ENCODE measurements at regions not wholly inside any gene's neighbourhood (a gene's known extent, or its start where the extent isn't known, plus 50 kb on each side); places are given as distances from the start of the nearest gene placed in this dataset.

- Histone ChIP-seq H3K9ac (ENCODE audit: low read depth, low read length) (no peak overlapping the region), H3K79me2 (ENCODE audit: insufficient read depth, low read length) (no peaks in the 10 kb centered on the region), H4K20me1 (ENCODE audit: insufficient read depth, low read length) (0 out of 2 replicates have a peak, but pooled peaks cover 7% of the 10 kb centered on the region), H3K4me2 (ENCODE audit: insufficient read depth, low read length) (no peak overlapping the region), H3K9me3 (ENCODE audit: insufficient read depth, low read length, severe bottlenecking) (no peaks in the 10 kb centered on the region), H3K27me3 (ENCODE audit: insufficient read depth, low read length, poor library complexity) (peaks cover 25% of the 10 kb centered on the region), H3K4me1 (ENCODE audit: insufficient read depth, low read length) (no peaks in the 10 kb centered on the region), H2AFZ (ENCODE audit: low read depth, low read length) (no peak overlapping the region), H3K27ac (ENCODE audit: low read length) (no peak overlapping the region), H3K4me3 (ENCODE audit: low read depth in 1 of 2, low read length in 2 of 2) (no peak overlapping the region), H3K36me3 (ENCODE audit: insufficient read depth, low read length) (no peaks in the 10 kb centered on the region)
- DNase-seq = no peak
- TF ChIP-seq EZH2 (IDR thresholded peaks at IDR 0.05; ENCODE audit: borderline replicate concordance, low read depth, low read length, severe bottlenecking) (no peak), CTCF (IDR thresholded peaks at IDR 0.05; ENCODE audit: borderline replicate concordance, extremely low read depth, low read length, poor library complexity, severe bottlenecking) (no peak)
- ATAC-seq (ENCODE audit: insufficient read depth, low read depth) = no peak
Observed at GRCh38 chr5:135697251-135697958, 118.6 kb upstream of the CXCL14 start.

DNA sequence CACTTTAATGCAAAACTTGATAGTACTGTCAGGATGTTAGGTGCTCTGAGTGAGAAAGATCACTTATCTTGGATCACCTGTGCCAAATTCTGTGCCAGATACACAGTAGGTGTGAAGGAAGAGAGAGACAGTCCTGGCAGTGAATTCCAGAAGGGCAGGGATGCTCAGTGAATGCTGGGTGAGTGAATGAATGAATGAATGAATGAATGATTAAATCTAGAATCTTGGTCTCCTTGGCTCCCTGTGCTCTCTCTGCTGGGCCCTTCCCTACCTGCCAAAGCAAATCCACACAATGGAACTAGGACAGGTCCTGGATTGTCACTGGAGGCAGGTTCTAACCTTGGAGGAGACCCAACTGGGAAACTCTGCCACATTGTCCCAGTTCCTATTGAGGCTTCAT is 117.5 kb upstream of the CXCL14 start:
- Histone ChIP-seq H3K36me3 (ENCODE audit: insufficient read depth, low read length) (no peaks in the 10 kb centered on the region), H4K20me1 (ENCODE audit: insufficient read depth, low read length) (0 out of 2 replicates have a peak, but pooled peaks cover 7% of the 10 kb centered on the region), H3K4me3 (ENCODE audit: low read depth in 1 of 2, low read length in 2 of 2) (no peak overlapping the region), H3K9me3 (ENCODE audit: insufficient read depth, low read length, severe bottlenecking) (no peaks in the 10 kb centered on the region), H3K4me1 (ENCODE audit: insufficient read depth, low read length) (no peaks in the 10 kb centered on the region), H3K27me3 (ENCODE audit: insufficient read depth, low read length, poor library complexity) (peaks cover 30% of the 10 kb centered on the region), H2AFZ (ENCODE audit: low read depth, low read length) (no peak overlapping the region), H3K9ac (ENCODE audit: low read depth, low read length) (no peak overlapping the region), H3K27ac (ENCODE audit: low read length) (no peak overlapping the region), H3K4me2 (ENCODE audit: insufficient read depth, low read length) (no peak overlapping the region), H3K79me2 (ENCODE audit: insufficient read depth, low read length) (no peaks in the 10 kb centered on the region)
- no peak for TF ChIP-seq CTCF (IDR thresholded peaks at IDR 0.05; ENCODE audit: borderline replicate concordance, extremely low read depth, low read length, poor library complexity, severe bottlenecking)
- no peak for TF ChIP-seq EZH2 (IDR thresholded peaks at IDR 0.05; ENCODE audit: borderline replicate concordance, low read depth, low read length, severe bottlenecking)
- ATAC-seq (ENCODE audit: insufficient read depth, low read depth) (no peak), DNase-seq (no peak)

GRCh38 chr5:135695656-135696313 is 117.0 kb upstream of the CXCL14 start:
- Histone ChIP-seq H3K9me3 (ENCODE audit: insufficient read depth, low read length, severe bottlenecking) (no peaks in the 10 kb centered on the region), H3K27ac (ENCODE audit: low read length) (no peak overlapping the region), H3K36me3 (ENCODE audit: insufficient read depth, low read length) (no peaks in the 10 kb centered on the region), H3K4me3 (ENCODE audit: low read depth in 1 of 2, low read length in 2 of 2) (no peak overlapping the region), H3K4me1 (ENCODE audit: insufficient read depth, low read length) (no peaks in the 10 kb centered on the region), H4K20me1 (ENCODE audit: insufficient read depth, low read length) (0 out of 2 replicates have a peak, but pooled peaks cover 7% of the 10 kb centered on the region), H3K27me3 (ENCODE audit: insufficient read depth, low read length, poor library complexity) (peaks cover 35% of the 10 kb centered on the region), H2AFZ (ENCODE audit: low read depth, low read length) (no peak overlapping the region), H3K9ac (ENCODE audit: low read depth, low read length) (no peak overlapping the region), H3K79me2 (ENCODE audit: insufficient read depth, low read length) (no peaks in the 10 kb centered on the region), H3K4me2 (ENCODE audit: insufficient read depth, low read length) (no peak overlapping the region)
- ATAC-seq (ENCODE audit: insufficient read depth, low read depth) (no peak), DNase-seq (no peak)
- TF ChIP-seq EZH2 (IDR thresholded peaks at IDR 0.05; ENCODE audit: borderline replicate concordance, low read depth, low read length, severe bottlenecking) = no peak
- TF ChIP-seq CTCF (IDR thresholded peaks at IDR 0.05; ENCODE audit: borderline replicate concordance, extremely low read depth, low read length, poor library complexity, severe bottlenecking) = no peak

Data from DND-41 (cell line).